ACC112 (cell line): ENCODE measurements at regions not wholly inside any gene's neighbourhood (a gene's known extent, or its start where the extent isn't known, plus 50 kb on each side); places are given as distances from the start of the nearest gene placed in this dataset.
A peak's percentile ranks its signal among the peaks of the same experiment; 100 is the strongest.

Experiments
- H2AFZ ChIP-seq: fragments of 200-600 bp; sonication (generic); one replicate; pipeline ENCODE4 v1.6.0; 2017; ENCODE audit warnings: antibody characterized with exemption, low read length; ENCODE audit not compliant: unreplicated experiment
- H3K27ac ChIP-seq: fragments of 200-600 bp; sonication (generic); 2 replicates; pipeline ENCODE4 v1.5.1; 2014; ENCODE audit warnings: low read depth, mild to moderate bottlenecking, antibody characterized with exemption, low read length, moderate library complexity
- H3K27me3 ChIP-seq: fragments of 200-600 bp; sonication (generic); 2 replicates; pipeline ENCODE4 v1.6.1; 2014; ENCODE audit warnings: mild to moderate bottlenecking, antibody characterized with exemption, low read length, moderate library complexity, mixed read lengths; ENCODE audit not compliant: insufficient read depth
- H3K36me3 ChIP-seq: fragments of 200-600 bp; sonication (generic); 2 replicates; pipeline ENCODE4 v1.6.1; 2016; ENCODE audit warnings: mild to moderate bottlenecking, antibody characterized with exemption, low read length, moderate library complexity, mixed read lengths; ENCODE audit not compliant: insufficient read depth
- H3K4me1 ChIP-seq: fragments of 200-600 bp; sonication (generic); one replicate; pipeline ENCODE4 v1.6.1; 2016; ENCODE audit warnings: low read length, mixed read lengths; ENCODE audit not compliant: insufficient read depth, unreplicated experiment, control insufficient read depth
- H3K4me3 ChIP-seq: fragments of 200-600 bp; sonication (generic); 2 replicates; pipeline ENCODE4 v1.5.1; 2014; ENCODE audit warnings: mild to moderate bottlenecking, low read depth, low read length
- H3K79me2 ChIP-seq: fragments of 200-600 bp; sonication (generic); one replicate; pipeline ENCODE4 v1.6.0; 2016; ENCODE audit warnings: low read length; ENCODE audit not compliant: control insufficient read depth, unreplicated experiment, insufficient read depth

DNA sequence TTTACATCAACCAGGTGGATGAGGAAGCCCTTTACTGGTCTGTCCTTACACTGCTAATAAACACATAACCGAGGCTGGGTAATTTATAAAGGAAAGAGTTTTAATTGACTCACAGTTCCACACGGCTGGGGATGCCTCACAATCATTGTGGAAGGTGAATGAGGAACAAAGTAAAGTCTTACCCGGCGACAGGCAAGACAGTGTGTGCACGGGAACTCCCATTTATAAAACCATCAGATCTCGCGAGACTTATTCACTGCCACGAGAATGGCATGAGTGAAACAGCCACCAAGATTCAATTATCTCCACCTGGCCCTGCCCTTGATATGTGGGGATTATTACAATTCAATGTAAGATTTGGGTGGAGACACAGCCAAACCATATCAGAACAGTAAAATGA lies 67.3 kb upstream of the GRAMD2B start:
- H3K4me1 ChIP-seq = peaks cover 34% of the 10 kb centered on the region
- H3K27me3 ChIP-seq = no peaks in the 10 kb centered on the region
- H3K79me2 ChIP-seq = no peaks in the 10 kb centered on the region
- no peak overlapping the region for H3K27ac ChIP-seq
- H3K36me3 ChIP-seq = no peaks in the 10 kb centered on the region
- H2AFZ ChIP-seq = no peak overlapping the region
- H3K4me3 ChIP-seq = no peak overlapping the region

DNA sequence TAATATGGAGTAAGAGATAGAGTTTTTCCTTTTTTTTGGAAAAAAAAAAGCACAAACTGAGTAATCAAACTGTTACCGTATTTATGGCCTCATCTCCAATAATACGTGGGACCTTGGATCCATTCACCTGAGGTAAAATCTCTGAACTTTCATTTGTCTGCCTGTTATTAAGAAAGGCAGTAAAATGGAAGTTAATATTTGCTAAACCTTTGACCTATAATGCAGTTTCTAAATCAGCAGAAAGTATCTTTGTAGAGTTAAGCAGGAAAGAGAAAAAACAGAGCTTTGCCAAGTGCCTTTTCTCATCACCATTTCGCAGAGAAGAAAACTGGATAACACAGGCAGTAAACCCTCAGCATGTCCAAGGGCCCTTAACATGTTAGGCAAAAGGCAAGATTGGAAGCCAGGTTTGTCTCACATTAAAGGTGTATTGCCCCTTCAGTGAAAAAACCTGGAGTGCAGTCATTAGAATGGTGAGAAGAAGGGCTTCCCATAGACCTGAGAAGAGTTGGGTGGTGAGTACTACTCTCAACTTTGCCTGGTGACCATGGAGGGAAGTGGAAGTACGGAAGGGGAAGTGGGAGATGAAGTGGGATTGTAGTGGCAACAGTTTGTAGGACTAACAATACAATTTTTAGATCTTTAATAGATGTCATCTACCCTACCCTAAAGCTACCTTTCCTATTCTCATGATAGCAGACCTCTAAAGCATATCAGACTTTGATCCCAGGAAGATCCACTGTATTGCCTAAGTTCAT lies 65.4 kb upstream of the GRAMD2B start:
- Histone ChIP-seq H3K79me2 (no peaks in the 10 kb centered on the region), H3K36me3 (no peaks in the 10 kb centered on the region), H3K4me3 (no peak overlapping the region), H3K27me3 (no peaks in the 10 kb centered on the region), H3K4me1 (peaks cover 21% of the 10 kb centered on the region), H3K27ac (no peak overlapping the region), H2AFZ (no peak overlapping the region)

DNA sequence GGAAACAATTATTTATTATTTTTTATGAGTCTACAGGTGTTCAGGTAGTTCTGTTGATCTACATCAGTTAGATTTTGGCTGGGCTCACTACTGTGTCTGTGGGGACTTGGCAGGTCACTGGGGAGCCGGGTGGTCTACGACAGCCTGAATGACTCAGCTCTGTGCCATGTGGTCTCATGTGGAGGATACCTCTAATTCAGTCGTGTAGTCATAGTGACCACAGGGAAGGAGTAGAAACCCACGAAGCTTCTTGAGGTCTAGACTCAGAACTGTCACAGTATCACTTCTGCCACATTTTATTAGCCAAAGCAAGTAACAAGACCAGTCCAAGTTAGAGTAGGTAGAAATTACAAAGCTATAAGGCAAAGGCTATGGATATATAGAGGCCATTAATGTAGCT lies 64.7 kb upstream of the GRAMD2B start:
- H3K4me3 ChIP-seq = no peak overlapping the region
- H2AFZ ChIP-seq = no peak overlapping the region
- peaks cover 13% of the 10 kb centered on the region for H3K4me1 ChIP-seq
- no peaks in the 10 kb centered on the region for H3K27me3 ChIP-seq
- no peaks in the 10 kb centered on the region for H3K79me2 ChIP-seq
- no peaks in the 10 kb centered on the region for H3K36me3 ChIP-seq
- no peak overlapping the region for H3K27ac ChIP-seq

DNA sequence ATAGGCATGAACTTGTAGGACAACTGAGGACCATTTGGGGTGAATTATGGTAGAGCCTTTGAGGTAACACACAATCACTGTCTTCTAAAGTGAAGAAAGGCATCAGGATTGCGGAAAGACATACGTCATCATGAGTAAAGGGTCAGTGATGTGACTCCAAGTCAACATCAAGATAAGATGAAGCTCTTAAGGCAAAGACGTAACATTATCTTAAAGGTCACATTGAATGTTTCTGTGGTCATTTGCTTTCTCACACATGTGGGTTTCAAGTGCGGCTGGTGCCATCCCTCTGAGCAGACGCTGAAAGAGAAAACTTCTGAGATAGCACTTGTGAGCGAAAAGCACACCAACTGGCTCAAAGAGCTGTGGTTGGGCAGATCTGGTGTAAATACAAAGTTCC lies 63.3 kb upstream of the GRAMD2B start:
- no peaks in the 10 kb centered on the region for H3K79me2 ChIP-seq
- H3K4me1 ChIP-seq = peaks cover 5% of the 10 kb centered on the region
- no peak overlapping the region for H3K27ac ChIP-seq
- H3K4me3 ChIP-seq = no peak overlapping the region
- H3K36me3 ChIP-seq = no peaks in the 10 kb centered on the region
- H3K27me3 ChIP-seq = no peaks in the 10 kb centered on the region
- H2AFZ ChIP-seq = no peak overlapping the region

DNA sequence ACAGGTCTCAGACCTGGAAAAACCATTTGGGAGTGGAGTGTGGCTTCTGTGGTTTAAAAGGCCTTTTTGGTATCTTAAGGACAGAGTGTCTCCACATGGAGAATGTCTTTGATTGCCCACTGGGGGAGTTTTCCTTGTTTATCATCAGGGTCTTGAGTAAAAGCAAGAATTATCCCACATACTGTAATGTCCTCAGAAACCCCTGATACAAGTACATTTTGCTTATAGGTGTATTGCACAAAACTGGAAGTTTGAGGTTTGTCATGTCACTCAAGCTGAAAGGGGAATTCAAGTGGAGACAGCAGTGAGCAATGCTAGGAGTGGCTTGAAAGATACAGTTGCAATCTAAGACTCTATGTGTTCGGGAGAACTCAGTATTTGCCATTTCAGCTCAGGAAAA lies 62.7 kb upstream of the GRAMD2B start:
- Histone ChIP-seq H3K4me1 (no peaks in the 10 kb centered on the region), H2AFZ (no peak overlapping the region), H3K4me3 (no peak overlapping the region), H3K79me2 (no peaks in the 10 kb centered on the region), H3K27me3 (no peaks in the 10 kb centered on the region), H3K27ac (no peak overlapping the region), H3K36me3 (no peaks in the 10 kb centered on the region)

DNA sequence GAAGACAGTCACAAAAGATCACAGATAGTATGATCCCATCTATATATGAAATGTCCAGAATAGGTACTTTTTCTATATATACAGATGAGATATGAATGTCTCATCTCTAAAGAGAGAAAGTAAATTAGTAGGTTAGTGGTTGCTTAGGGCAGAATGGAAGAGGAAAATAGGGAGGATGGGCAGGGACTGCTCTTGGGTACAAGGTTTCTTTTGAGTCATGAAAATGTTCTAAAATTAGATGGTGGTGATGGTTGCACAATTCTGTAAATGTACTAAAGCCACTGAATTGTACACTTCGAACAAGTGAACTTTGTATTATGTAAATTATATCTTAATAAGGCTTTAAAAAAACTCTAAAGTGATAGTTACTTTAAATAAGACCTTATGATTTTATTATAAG lies 59.6 kb upstream of the GRAMD2B start:
- no peak overlapping the region for H3K4me3 ChIP-seq
- H3K4me1 ChIP-seq = no peaks in the 10 kb centered on the region
- H3K27me3 ChIP-seq = no peaks in the 10 kb centered on the region

DNA sequence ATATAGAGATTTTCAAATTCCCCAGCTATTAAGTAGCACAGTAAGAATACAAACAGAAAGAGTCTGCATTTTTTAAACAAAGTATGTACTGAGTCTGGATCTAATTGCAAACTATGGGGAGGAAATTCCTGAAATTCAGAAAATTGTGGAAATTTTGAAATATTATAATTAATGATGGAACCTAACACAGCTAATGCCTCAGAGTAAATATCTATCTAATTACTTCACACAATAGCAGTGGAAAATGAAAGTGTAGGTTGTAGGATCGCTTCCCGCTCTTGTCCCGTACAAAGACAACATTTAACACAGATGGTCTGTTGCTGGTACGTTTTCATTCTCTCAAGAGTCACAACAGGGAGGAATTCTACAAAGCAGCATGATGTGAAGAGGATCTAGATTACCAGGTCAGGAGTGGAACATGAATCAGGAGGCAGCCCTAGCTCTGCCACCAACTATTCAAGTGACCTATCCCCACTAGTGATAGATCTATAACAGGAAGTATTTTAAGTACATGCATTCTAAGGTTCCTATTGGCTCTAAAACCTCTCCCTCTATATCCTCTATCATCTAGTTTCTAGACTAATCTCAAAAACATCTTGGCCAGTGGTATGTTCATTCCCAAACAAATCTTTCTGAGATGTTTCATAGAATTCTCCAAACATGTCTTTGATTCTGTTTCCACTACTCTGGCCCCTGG lies 58.9 kb upstream of the GRAMD2B start:
- H2AFZ ChIP-seq = peak overlapping the region; percentile 55

More for the DNA sequence above, 59.6 kb upstream of the GRAMD2B start:
- Histone ChIP-seq H3K79me2 (no peaks in the 10 kb centered on the region), H3K27ac (no peak overlapping the region), H2AFZ (no peak overlapping the region), H3K36me3 (no peaks in the 10 kb centered on the region)

DNA sequence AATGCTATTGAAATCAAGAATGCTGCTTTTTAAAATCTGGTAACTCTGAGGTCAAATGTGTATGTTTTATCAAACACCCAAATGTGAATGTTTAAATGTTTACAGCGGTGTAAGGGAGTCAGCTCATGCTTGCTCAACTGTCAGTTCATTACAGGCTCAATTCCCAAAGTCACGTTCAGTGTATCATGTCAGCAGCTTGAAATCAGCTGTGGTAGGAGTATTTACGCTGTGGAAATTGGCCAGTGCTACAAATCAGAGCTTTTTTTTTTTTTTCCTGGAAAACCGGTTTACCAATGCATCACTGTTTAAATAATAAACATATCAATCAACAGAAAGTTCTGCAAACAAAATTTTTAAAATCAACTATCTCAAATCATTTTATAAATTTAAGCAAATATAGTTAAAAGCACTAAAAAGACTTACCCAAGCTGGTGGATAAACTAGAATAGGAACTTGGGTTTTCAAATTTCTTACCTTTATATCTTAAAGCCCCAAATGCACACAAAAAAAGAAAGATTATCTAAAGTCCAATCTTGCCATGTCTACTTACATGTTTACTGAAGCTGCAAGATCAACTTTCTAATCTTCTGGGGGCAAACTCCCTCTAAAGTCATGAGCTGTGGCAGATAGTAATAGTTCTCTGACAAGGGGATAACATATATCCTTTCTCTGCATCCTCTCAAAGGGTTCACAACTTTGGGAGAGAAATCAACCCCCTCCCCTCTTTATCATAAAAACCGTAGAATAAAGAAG lies 57.6 kb upstream of the GRAMD2B start:
- Histone ChIP-seq H2AFZ (no peak overlapping the region), H3K79me2 (no peaks in the 10 kb centered on the region), H3K36me3 (no peaks in the 10 kb centered on the region), H3K27me3 (no peaks in the 10 kb centered on the region), H3K4me1 (peaks cover 8% of the 10 kb centered on the region), H3K27ac (no peak overlapping the region), H3K4me3 (no peak overlapping the region)

More for the DNA sequence above, 58.9 kb upstream of the GRAMD2B start:
- no peaks in the 10 kb centered on the region for H3K36me3 ChIP-seq
- no peaks in the 10 kb centered on the region for H3K27me3 ChIP-seq
- H3K27ac ChIP-seq = no peak overlapping the region
- no peaks in the 10 kb centered on the region for H3K4me1 ChIP-seq
- H3K79me2 ChIP-seq = no peaks in the 10 kb centered on the region
- H3K4me3 ChIP-seq = no peak overlapping the region

DNA sequence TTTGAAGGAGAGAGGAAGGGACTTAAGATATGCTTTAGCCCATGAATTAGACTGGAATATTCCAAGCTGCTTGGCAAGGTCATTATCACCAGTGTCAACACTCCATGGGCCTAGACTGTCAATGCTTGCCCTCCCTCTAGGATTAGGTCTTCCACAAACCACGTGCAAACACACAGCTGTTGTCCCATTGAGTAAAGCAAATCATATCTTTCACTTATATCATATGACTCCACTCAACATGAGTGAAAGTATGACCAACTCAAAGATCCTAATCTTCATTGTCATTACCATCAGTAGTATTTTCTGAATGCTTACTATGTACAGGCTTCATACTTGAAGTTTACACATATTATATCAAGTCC lies 57.0 kb upstream of the GRAMD2B start:
- Histone ChIP-seq H2AFZ (no peak overlapping the region), H3K36me3 (no peaks in the 10 kb centered on the region), H3K27ac (no peak overlapping the region), H3K4me1 (peaks cover 12% of the 10 kb centered on the region), H3K79me2 (no peaks in the 10 kb centered on the region), H3K27me3 (no peaks in the 10 kb centered on the region), H3K4me3 (no peak overlapping the region)

DNA sequence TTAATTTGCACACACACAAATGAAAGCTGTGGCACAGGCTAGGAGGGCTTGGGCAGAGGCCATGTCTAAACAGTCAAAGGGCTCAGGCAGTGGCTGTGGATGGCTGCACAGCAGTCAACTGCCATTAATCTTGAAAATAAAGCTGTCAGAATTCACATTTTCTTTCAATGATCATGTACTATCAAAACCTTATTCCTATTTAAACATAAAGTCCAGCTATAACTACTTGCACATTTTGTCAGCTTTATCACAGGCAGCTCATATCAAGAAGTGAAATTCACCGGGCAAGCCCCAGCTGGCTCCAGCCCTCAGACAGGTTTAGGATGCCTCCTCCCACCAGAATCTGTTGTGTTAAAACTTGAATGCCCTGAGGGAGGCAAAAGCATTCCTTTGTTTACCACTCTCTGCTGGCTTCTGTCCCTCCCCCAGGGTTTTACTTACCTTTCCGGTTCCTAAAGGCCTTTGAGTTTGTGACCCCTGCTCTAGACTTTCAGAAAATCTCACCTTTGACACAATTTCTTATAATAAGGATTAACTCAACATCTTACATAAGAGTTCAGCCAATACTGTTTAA lies 54.9 kb upstream of the GRAMD2B start:
- H2AFZ ChIP-seq = no peak overlapping the region
- H3K36me3 ChIP-seq = no peaks in the 10 kb centered on the region
- H3K27me3 ChIP-seq = no peaks in the 10 kb centered on the region
- H3K4me1 ChIP-seq = peaks cover 12% of the 10 kb centered on the region
- no peak overlapping the region for H3K4me3 ChIP-seq
- no peak overlapping the region for H3K27ac ChIP-seq
- no peaks in the 10 kb centered on the region for H3K79me2 ChIP-seq
